ENCODE measurements at regions not wholly inside any gene's neighbourhood (a gene's known extent, or its start where the extent isn't known, plus 50 kb on each side); places are given as distances from the start of the nearest gene placed in this dataset.

DNA sequence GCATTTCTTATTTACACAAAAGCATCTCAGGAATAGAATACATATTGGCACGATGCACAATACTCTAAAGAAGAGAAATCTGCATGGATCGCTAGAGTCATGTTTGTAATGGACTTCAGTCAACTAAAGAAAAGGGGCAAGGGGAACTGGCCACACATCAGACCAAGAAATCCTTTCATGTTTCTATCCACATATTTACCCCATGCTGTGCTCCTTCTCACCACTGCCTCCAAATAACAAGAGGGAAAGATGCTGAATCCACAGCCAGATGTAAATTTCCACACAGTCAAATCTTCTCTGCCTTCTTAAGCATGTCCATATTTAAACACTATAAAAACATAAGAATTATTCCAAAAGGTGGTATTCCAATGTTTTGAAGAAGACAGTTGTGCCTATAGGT, 67.6 kb downstream of the COX18 start:
- DNase-seq, result no peak

DNA sequence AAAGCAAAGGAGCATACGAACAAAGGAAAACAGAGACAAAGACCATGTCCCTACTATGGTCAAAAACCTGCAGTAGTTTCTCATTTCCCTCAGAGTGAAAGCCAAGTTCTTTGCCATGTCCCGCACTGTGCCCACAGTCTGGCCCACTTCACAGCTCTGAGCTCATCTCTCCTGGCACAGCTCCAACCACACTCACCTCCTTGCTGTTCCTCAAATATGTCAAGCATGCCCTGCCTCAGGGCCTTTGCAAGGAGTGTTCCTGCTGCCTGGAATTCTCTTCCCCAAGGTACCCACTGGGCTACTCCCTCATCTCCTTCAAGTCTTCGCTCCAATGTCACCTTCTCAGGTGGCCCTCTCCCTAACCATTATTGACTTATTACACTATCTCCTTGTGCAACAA, 72.1 kb downstream of the COX18 start:
- no peak for DNase-seq

DNA sequence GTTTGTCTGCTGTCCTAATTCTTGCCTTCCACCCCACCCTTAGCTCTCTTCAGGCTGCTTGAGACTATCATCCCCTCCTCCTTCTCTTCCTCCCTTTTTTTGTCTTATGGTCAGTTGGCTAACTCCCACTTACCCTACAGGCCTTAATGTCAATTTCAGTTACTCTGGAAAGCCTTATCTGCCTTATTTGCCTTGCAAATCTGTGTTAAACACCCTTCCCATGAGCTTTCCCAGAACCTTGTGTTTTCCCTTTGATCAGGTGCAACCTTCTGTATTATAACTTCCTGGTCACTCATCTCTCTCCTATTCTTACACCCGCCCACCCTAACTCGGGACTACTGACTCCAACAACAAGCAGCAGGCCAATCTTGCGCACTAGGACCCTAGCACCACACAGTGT, 74.8 kb downstream of the COX18 start:
- DNase-seq, result no peak

GRCh38 chr4:72993876-72994275, 75.6 kb downstream of the COX18 start:
- DNase-seq, result no peak

DNA sequence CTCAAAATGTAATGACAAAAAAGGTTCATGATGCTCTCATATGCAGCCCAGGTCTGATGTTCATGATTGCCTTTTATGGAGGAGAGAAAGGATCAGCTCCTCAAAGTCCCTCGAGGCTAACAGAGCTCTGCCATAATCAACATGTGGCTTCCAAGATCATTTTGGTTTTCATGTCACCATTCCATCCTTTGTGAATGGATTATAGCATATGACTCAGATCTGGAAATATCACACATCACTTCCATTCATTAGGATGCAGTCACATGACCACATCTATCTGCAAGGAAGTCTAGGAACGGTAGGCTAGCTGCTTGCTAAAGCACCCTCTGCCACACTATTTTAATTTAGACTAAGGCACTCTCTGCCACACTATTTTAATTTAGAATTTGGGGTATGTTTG, 77.6 kb downstream of the COX18 start:
- no peak for DNase-seq

DNA sequence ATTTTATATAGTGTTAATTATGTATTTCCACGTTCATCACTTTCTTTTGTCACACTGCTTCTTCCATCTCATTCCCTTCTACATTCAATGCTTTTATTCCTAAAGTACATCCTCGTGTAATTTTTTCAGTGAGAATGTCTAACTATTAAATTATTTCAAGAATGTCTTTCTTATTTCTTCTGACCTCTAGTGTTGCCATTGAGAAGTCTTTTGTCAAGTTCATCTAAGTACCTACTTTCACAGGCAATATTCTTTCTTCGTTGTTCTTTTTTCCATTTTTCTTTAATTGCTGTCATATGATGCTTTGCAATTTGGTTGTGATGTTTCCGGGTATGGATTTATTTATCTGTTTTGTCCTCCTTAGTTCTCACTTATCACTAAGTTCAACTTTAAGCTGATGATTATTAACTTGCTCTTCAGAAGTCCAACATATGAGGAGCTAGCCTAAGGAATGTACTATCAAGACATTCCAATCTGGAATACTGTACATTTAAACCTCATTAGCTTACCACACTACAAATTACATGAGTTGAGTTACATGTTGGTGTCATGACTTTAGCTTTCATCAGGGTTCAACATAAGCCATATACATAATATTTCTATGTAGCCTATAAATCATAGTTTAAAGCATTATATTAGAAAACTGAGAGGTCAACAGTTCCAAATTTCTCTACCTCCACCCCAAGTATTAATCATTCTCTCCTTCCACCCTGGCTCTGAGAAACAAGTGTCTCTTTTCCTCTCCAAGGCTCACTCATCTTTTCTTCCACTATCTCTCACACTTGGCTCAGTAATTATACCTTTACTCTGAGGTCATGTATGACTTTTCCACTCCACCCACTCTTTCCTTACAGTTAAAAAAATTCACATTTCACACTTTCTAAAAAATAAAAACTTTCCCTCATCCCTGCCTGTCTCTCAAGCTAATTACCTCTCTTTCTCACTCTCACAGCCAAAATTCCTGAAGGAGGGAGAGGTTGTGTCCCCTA, 81.5 kb downstream of the COX18 start:
- DNase-seq, result no peak

GRCh38 chr4:72984351-72984750, 85.2 kb downstream of the COX18 start:
- DNase-seq, result no peak

DNA sequence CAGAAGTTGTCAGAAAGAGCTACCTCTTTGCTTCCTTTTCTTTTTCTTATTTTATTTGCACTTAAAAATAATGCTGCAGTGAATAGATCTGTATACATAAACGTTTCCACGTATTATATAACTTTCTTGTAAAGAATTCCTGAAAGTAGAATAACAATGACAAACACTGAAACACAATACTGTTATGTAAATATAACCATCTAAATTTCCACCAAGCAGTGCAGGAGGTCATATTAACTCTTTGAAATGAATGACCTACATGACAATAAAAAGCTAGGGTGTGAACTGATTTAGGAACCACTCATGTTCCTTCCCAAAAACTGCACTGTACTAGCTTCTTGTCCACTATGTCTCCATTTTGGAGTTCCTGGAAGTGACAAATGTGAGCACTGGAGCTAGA, 85.8 kb downstream of the COX18 start:
- DNase-seq, result no peak

DNA sequence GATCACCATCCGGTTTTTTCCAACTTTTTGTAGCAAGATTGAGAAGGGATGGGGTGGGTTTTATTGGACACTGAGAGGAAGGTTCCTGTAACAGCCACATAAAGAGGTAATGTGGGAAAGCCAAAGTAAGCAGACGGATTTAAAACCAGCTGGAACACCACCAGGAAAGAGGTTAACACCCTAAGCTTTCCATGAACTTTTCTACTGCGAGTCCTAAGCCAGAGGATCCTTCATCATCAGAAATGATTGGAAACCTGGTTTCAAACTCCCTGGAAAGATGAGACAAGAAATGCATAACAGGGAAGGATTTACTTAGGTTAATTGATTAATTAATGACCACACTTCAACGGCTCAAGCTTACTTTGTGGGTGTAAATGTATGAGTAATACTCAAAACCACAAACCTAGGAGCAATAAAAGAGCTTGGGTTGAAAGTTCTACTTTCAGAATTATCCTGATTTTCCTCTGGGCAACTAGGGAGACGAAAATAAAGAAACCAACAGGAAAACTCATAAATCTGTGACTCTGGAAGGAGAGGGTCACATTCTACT, 91.5 kb downstream of the COX18 start:
- no peak for DNase-seq

GRCh38 chr4:72975488-72975784, 94.1 kb downstream of the COX18 start:
- no peak for DNase-seq

DNA sequence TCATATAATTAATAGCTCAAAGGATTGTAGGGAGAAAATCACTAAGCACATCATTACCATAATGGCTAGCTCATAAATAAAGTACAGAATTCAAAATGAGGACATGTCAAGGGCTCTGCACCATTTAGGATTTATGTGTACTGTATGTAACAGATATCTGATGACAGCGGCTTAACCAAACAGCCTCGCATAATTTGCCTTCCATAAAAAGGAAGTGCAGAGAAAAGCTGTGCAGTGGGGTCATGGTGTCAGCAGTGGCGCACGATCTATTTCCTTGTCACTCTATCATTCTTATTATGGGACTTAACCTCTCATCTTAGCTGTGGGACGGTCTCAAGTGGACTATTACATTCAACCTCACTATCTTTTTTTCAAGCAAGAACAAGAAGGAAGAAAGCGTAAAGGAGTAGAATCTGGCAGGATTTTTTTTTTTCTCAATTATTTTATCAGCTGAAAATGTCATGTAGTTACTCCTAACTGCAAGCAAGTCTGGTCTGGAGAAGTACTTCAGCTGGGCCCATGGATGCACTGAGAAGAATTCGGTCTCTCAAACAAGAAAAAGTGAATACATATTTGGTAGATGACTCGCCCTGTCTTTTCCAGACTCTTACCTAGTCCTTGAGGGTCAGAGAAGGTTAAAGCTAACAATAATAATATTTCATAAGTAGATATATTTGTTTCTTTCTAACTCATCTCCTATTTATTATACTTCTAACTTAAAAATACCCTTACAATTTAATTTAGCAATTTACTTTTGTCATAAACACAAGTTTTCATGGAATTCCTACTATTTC, 94.6 kb downstream of the COX18 start:
- DNase-seq, result no peak

DNA sequence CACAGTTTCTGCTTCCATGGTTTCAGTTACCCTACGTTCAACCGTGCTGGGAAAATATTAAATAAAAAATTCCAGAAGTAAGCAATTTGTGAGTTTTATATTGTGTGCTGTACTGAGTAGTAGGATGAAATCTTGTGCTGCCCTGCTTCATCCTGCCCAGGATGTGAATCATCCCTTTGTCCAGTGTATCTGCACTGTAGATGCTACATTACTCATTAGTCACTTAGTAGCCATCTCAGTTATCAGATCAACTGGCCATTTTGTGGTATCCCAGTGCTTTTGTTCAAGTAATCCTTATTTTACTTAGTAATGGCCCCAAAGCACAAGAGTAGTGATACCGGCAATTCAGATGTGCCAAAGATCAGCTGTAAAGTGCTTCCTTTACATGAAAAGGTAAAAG, 97.9 kb downstream of the COX18 start:
- DNase-seq, result no peak

GRCh38 chr4:72970756-72971155, 98.8 kb downstream of the COX18 start:
- DNase-seq, result no peak

DNA sequence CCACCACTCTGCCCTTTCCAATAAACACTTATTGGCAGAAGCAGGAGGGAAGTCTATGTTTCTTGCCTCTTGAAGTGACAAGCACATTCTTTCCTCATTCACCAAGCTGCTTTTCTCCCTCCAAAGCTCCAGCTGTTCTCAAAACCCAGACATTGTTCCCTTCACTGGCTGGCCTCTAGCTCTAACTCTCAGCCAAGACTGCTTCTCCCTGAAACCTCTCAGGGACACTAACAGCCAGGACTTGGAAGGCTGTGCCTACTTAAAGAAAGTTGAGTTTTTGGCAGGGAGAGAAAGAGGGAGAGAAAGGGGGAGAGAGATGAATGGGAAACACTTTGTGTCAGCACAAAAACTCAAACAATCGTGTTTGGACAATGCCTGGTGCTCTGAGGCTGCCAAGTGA, 99.5 kb downstream of the COX18 start:
- no peak for DNase-seq

DNA sequence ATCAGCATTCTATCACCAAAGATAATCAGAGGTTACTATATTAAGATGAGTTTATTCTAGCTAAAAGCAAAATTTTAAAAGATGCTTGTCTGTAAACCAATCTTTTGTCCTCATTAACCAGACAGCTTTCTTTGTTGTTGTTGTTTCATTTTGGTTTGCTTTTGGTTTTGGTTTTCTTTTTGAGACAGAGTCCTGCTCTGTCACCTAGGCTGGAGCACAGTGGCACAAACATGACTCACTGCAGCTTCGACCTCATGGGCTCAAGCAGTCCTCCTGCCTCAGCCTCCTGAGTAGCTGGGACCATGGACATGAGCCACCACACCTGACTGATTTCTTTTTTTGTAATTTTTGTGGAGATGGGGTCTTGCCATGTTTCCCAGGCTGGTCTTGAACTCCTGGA, 102.9 kb downstream of the COX18 start:
- DNase-seq, result no peak

DNA sequence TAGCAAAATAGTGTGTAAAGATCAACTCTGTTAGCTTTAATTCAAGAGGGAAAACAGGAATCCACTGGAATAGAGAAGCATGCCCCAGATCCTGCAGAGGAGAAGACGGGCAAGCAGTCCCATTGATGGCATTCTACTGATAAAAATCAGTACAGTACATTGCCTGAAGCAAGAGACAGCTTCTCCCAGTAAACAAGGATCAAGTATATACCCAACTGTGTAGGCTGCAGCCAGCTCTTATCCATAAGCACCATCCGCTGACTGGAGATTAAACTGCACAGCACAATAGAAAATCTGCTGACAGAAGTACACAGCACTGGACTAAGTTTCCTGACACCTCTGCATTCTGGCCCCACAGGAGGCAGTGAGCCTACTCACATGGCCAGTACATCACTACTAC, 110.1 kb downstream of the COX18 start:
- DNase-seq, result no peak

DNA sequence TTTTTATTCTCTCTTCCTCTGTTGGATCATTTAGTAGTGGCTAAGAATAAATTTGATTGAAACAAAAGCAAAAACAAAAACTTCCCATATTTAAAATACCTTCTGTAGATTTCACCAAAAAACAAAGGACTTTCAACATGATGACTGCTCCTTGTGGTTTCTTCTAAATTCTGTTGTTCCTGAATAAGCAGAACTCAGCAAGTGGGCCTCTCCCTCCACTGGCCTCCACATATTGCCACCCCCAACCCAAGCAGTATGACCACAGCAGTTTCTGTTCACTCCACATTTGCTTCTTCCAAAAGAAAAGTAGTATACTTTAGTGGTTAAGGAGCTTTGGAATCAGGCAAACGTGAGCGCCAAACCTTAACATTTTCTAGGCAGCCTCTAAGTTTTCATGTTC, 114.7 kb downstream of the COX18 start:
- no peak for DNase-seq

GRCh38 chr4:72953571-72953970, 115.9 kb downstream of the COX18 start:
- no peak for DNase-seq

GRCh38 chr4:72951628-72952027, 117.9 kb downstream of the COX18 start:
- DNase-seq, result no peak

DNA sequence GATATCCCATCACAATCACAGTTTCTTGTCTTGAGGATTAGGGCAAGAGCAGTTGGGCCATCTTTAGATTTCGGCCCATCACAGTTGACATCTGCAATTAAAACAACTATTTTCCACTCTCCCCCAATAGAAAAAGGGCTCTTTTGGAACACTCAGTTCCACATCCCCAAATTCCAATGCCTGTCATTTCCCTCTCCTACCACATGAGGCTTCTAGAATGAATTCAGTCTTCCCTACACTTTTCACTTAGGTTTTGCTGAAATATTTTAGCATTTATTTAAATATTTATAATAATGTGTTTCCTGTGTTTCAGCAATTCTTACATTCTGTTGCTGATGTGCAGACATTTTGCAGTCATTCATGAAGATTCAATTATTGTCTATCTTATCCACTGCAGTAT, 118.4 kb downstream of the COX18 start:
- DNase-seq, result no peak

GRCh38 chr4:72948080-72948479, 121.4 kb downstream of the COX18 start:
- DNase-seq, result no peak

DNA sequence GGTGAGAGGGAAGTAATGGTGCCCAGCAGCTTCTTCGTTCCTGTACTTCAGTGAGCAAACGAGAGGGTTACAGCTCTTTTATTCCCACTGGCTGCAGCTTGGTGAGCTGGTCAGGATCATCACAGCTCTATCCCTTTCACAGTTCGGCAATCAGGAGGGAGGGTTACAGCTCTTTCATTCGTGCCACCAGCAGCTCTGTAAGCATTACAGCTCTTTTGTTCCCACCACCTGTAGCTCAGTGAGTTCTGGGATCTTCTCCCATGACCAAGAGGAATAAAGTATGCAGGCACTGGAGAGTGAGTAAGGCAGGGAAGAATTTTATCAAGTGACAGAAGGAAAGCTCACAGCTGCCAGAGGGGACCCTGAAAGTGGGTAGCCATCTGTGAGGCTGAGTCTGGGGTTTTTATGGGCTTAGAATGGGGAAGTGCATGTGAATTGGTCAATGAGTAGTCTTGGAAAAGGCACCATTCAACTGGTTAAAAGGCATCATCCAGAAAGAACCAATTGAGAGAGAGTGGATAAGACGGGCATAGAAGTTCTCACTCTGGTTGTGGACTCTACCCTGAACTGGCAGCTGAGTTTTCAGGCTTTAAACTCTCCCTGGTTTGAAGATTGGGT, 123.7 kb downstream of the COX18 start:
- no peak for DNase-seq

- no peak for DNase-seq
Measured at GRCh38 chr4:72942565-72942964, 127.0 kb downstream of the COX18 start.

GRCh38 chr4:72938516-72938915, 131.0 kb downstream of the COX18 start:
- DNase-seq, result no peak

Measured in CD4-positive, alpha-beta T cell treated with Interleukin-4 for 4 hours (primary cell).